ENCODE measurements at regions not wholly inside any gene's neighbourhood (a gene's known extent, or its start where the extent isn't known, plus 50 kb on each side); places are given as distances from the start of the nearest gene placed in this dataset.

- Histone ChIP-seq H3K4me1 (ENCODE audit: control insufficient read depth, low read length) (no peaks in the 10 kb centered on the region), H3K4me2 (ENCODE audit: low read length) (no peak overlapping the region), H3K9me3 (ENCODE audit: control insufficient read depth, insufficient read depth, low read length) (no peaks in the 10 kb centered on the region), H3K27me3 (ENCODE audit: control insufficient read depth, low read length) (no peaks in the 10 kb centered on the region), H3K27ac (ENCODE audit: low read depth, low read length) (no peak overlapping the region), H3K4me3 (ENCODE audit: low read length) (no peak overlapping the region), H3F3A (ENCODE audit: control insufficient read depth, insufficient read depth) (no peaks in the 10 kb centered on the region), H3K9me2 (replicated peaks; ENCODE audit: control insufficient read depth, low read length) (no peaks in the 10 kb centered on the region), H4K20me1 (ENCODE audit: control insufficient read depth, insufficient read depth, low read depth, low read length) (no peaks in the 10 kb centered on the region), H3K36me3 (ENCODE audit: control insufficient read depth, low read length) (no peaks in the 10 kb centered on the region), H3K79me2 (ENCODE audit: control insufficient read depth, low read length) (no peaks in the 10 kb centered on the region)
- TF ChIP-seq EZH2phosphoT487 (IDR thresholded peaks at IDR 0.05; ENCODE audit: borderline replicate concordance, low read length) (no peak), CTCF (IDR thresholded peaks at IDR 0.05; ENCODE audit: low read depth, low read length, poor library complexity, severe bottlenecking) (no peak)
These were observed 137.3 kb upstream of the RANBP3L start for GRCh38 chr5:36438765-36439561.

DNA sequence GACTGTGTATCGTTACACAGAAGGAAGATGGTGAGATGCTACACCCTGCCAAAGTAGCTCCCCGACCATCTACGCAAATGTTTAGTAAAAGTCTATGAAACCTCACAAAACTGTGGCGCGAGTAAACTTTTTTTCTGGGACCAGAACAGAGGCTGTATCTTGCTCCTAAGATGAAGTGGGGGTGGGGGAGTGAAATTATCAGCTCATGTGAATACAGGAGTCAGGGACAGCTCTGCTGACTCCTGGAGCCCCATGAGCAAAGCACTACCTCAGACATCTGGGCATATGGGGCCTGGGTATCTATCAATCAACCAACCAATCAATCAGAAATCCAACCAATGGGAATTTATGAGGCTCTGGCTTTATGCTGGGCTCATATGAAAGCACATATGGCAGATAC is 138.6 kb upstream of the RANBP3L start:
- Histone ChIP-seq H3K27me3 (ENCODE audit: control insufficient read depth, low read length) (no peaks in the 10 kb centered on the region), H3K9me3 (ENCODE audit: control insufficient read depth, insufficient read depth, low read length) (no peaks in the 10 kb centered on the region), H3K4me2 (ENCODE audit: low read length) (no peak overlapping the region), H3K4me1 (ENCODE audit: control insufficient read depth, low read length) (no peaks in the 10 kb centered on the region), H3K9me2 (replicated peaks; ENCODE audit: control insufficient read depth, low read length) (no peaks in the 10 kb centered on the region), H3F3A (ENCODE audit: control insufficient read depth, insufficient read depth) (no peaks in the 10 kb centered on the region), H3K36me3 (ENCODE audit: control insufficient read depth, low read length) (no peaks in the 10 kb centered on the region), H3K27ac (ENCODE audit: low read depth, low read length) (no peak overlapping the region), H3K4me3 (ENCODE audit: low read length) (no peak overlapping the region), H3K79me2 (ENCODE audit: control insufficient read depth, low read length) (no peaks in the 10 kb centered on the region), H4K20me1 (ENCODE audit: control insufficient read depth, insufficient read depth, low read depth, low read length) (no peaks in the 10 kb centered on the region)
- no peak for TF ChIP-seq CTCF (IDR thresholded peaks at IDR 0.05; ENCODE audit: low read depth, low read length, poor library complexity, severe bottlenecking)
- TF ChIP-seq EZH2phosphoT487 (IDR thresholded peaks at IDR 0.05; ENCODE audit: borderline replicate concordance, low read length): no peak

- H3K27me3 ChIP-seq (ENCODE audit: control insufficient read depth, low read length): no peaks in the 10 kb centered on the region
- H3K9me3 ChIP-seq (ENCODE audit: control insufficient read depth, insufficient read depth, low read length): no peaks in the 10 kb centered on the region
- TF ChIP-seq CTCF (IDR thresholded peaks at IDR 0.05; ENCODE audit: low read depth, low read length, poor library complexity, severe bottlenecking): no peak
- H4K20me1 ChIP-seq (ENCODE audit: control insufficient read depth, insufficient read depth, low read depth, low read length): no peaks in the 10 kb centered on the region
- no peak overlapping the region for H3K4me2 ChIP-seq (ENCODE audit: low read length)
- H3K36me3 ChIP-seq (ENCODE audit: control insufficient read depth, low read length): no peaks in the 10 kb centered on the region
- no peaks in the 10 kb centered on the region for H3K79me2 ChIP-seq (ENCODE audit: control insufficient read depth, low read length)
- no peak overlapping the region for H3K27ac ChIP-seq (ENCODE audit: low read depth, low read length)
- no peak overlapping the region for H3K4me3 ChIP-seq (ENCODE audit: low read length)
- H3K4me1 ChIP-seq (ENCODE audit: control insufficient read depth, low read length): no peaks in the 10 kb centered on the region
- H3F3A ChIP-seq (ENCODE audit: control insufficient read depth, insufficient read depth): no peaks in the 10 kb centered on the region
- H3K9me2 ChIP-seq (replicated peaks; ENCODE audit: control insufficient read depth, low read length): no peaks in the 10 kb centered on the region
These were observed 139.6 kb upstream of the RANBP3L start for GRCh38 chr5:36441280-36441679.

All from DOHH2 (cell line).